CD14-positive monocyte (primary cell): ENCODE measurements at regions not wholly inside any gene's neighbourhood (a gene's known extent, or its start where the extent isn't known, plus 50 kb on each side); places are given as distances from the start of the nearest gene placed in this dataset.

Experiments used
- DNase-seq, 3 donors: peaks; one replicate each; pipeline ENCODE4 v3.0.0-alpha.2; 2011 to 2022
- H2AFZ ChIP-seq: 2 replicates; pipeline ENCODE4 v1.6.0; 2012; ENCODE audit warnings: mild to moderate bottlenecking, low read depth, low read length, inconsistent platforms; ENCODE audit not compliant: insufficient read depth, poor library complexity, severe bottlenecking
- H3K27ac ChIP-seq, 2 donors: 1 replicate in 1 of 2; 2 replicates in 1 of 2; pipeline ENCODE4 v1.5.1; 2012 to 2013; ENCODE audit warnings: low read length in 2 of 2, control low read depth in 1 of 2, inconsistent platforms in 1 of 2, low read depth in 1 of 2, mild to moderate bottlenecking in 1 of 2
- H3K27me3 ChIP-seq, 2 donors: one replicate each; pipeline versions ENCODE4 v1.6.0 to v1.6.1; 2011 to 2013; ENCODE audit warnings: low read length in 2 of 2; ENCODE audit not compliant: control insufficient read depth in 2 of 2, insufficient read depth in 2 of 2
- H3K36me3 ChIP-seq, 2 donors: replicated peaks in 1 of 2; 1 replicate in 1 of 2; 2 replicates in 1 of 2; pipeline versions ENCODE4 v1.5.1 to v1.6.1; 2012 to 2013; ENCODE audit warnings: low read length in 2 of 2, control low read depth in 1 of 2, inconsistent platforms in 1 of 2, mild to moderate bottlenecking in 1 of 2; ENCODE audit not compliant: insufficient read depth in 2 of 2, control insufficient read depth in 1 of 2
- H3K4me1 ChIP-seq, 2 donors: 1 replicate in 1 of 2; 2 replicates in 1 of 2; pipeline versions ENCODE4 v1.5.1 to v1.6.1; 2012 to 2013; ENCODE audit warnings: low read length in 2 of 2, control low read depth in 1 of 2, inconsistent platforms in 1 of 2, mild to moderate bottlenecking in 1 of 2, moderate library complexity in 1 of 2; ENCODE audit not compliant: insufficient read depth in 2 of 2, control insufficient read depth in 1 of 2
- H3K4me2 ChIP-seq: replicated peaks from 2 replicates; pipeline ENCODE3; 2012; ENCODE audit warnings: low read length, moderate library complexity, mild to moderate bottlenecking; ENCODE audit not compliant: poor library complexity, severe bottlenecking; ENCODE audit errors: extremely low read depth
- H3K4me3 ChIP-seq, 3 experiments: fragments of 200-600 bp in 1 of 3; sonication (generic) in 1 of 3; replicated peaks in 1 of 3; 1 replicate in 2 of 3; 2 replicates in 1 of 3; pipeline ENCODE4 v1.5.1; 2011 to 2013; ENCODE audit warnings: low read length in 3 of 3, mild to moderate bottlenecking in 3 of 3, control low read depth in 2 of 3, low read depth in 2 of 3, inconsistent platforms in 1 of 3, moderate library complexity in 1 of 3
- H3K79me2 ChIP-seq: 2 replicates; pipeline ENCODE4 v1.6.0; 2012; ENCODE audit warnings: mild to moderate bottlenecking, control low read depth, inconsistent platforms, low read length, moderate library complexity; ENCODE audit not compliant: insufficient read depth
- H3K9ac ChIP-seq: 2 replicates; pipeline ENCODE4 v1.6.0; 2017; ENCODE audit warnings: low read length, mild to moderate bottlenecking; ENCODE audit not compliant: insufficient read depth, poor library complexity, severe bottlenecking
- H3K9me3 ChIP-seq, 2 donors: replicated peaks in 1 of 2; 1 replicate in 1 of 2; 2 replicates in 1 of 2; pipeline versions ENCODE4 v1.5.1 to v1.6.1; 2012 to 2013; ENCODE audit warnings: low read length in 2 of 2, control low read depth in 1 of 2; ENCODE audit not compliant: control insufficient read depth in 1 of 2, insufficient read depth in 1 of 2
- H4K20me1 ChIP-seq: 2 replicates; pipeline ENCODE4 v1.6.0; 2012; ENCODE audit warnings: mild to moderate bottlenecking, low read length, control low read depth, moderate library complexity; ENCODE audit not compliant: insufficient read depth
- H3K27ac Mint-ChIP-seq, 7 donors: one replicate each; pipeline ENCODE4 v1.8.0; 2020; ENCODE audit warnings: mild to moderate bottlenecking in 7 of 7, mixed read lengths in 7 of 7, moderate library complexity in 6 of 7, inconsistent platforms in 2 of 7
- H3K27me3 Mint-ChIP-seq, 3 donors: one replicate each; pipeline ENCODE4 v1.8.0; 2021 to 2022; ENCODE audit warnings: low read depth in 3 of 3, mild to moderate bottlenecking in 3 of 3, mixed read lengths in 3 of 3, moderate library complexity in 3 of 3, inconsistent platforms in 1 of 3
- H3K36me3 Mint-ChIP-seq, 2 donors: one replicate each; pipeline ENCODE4 v1.8.0; 2020; ENCODE audit warnings: mixed read lengths in 2 of 2, inconsistent platforms in 1 of 2, mild to moderate bottlenecking in 1 of 2
- H3K4me1 Mint-ChIP-seq: one replicate; pipeline ENCODE4 v1.8.0; 2020; ENCODE audit warnings: mild to moderate bottlenecking, mixed read lengths
- H3K4me3 Mint-ChIP-seq, 2 donors: one replicate each; pipeline ENCODE4 v1.8.0; 2020; ENCODE audit warnings: mild to moderate bottlenecking in 2 of 2, mixed read lengths in 2 of 2, moderate library complexity in 1 of 2
- H3K9me3 Mint-ChIP-seq, 7 donors: one replicate each; pipeline ENCODE4 v1.8.0; 2020 to 2022; ENCODE audit warnings: mixed read lengths in 7 of 7, mild to moderate bottlenecking in 6 of 7, moderate library complexity in 6 of 7, inconsistent platforms in 2 of 7
- CTCF ChIP-seq: fragments of 200-600 bp; IDR thresholded peaks from one replicate; pipeline ENCODE4 v1.8.0; 2022; ENCODE audit warnings: antibody characterized with exemption, mild to moderate bottlenecking
- WGBS: methylation state at CpG from one replicate; pipeline ENCODE4 v1.1.5; 2013; ENCODE audit warnings: missing lambda C conversion rate; ENCODE audit not compliant: insufficient coverage; 5-methylcytosine and 5-hydroxymethylcytosine counted together
- intact Hi-C, 2 donors: fragments of 100-400 bp; cut with micrococcal nuclease; formaldehyde crosslinking; loops; one replicate each; pipeline versions ENCODE4 v1.15.0 to v1.15.1; 2023

- Histone ChIP-seq H3K4me2 (no peak overlapping the region), H3K27ac (no peak overlapping the region), H3K9me3 (no peaks in the 10 kb centered on the region), H3K79me2 (no peaks in the 10 kb centered on the region), H3K9ac (no peak overlapping the region), H3K27me3 (no peaks in the 10 kb centered on the region), H3K36me3 (no peaks in the 10 kb centered on the region), H4K20me1 (no peaks in the 10 kb centered on the region), H3K4me1 (no peaks in the 10 kb centered on the region), H2AFZ (no peak overlapping the region), H3K4me3 (no peak overlapping the region)
- no peaks in the 10 kb centered on the region for H3K36me3 Mint-ChIP-seq
- TF ChIP-seq CTCF = no peak
- intact Hi-C loops = no loop called here
- no peaks in the 10 kb centered on the region for H3K4me1 Mint-ChIP-seq
- H3K9me3 Mint-ChIP-seq = peaks cover 0 to 3% (median 0%) of the 10 kb centered on the region in 7 donors
- H3K27ac Mint-ChIP-seq = no peak overlapping the region
- DNase-seq = no peak
- no CpG with 5 or more reads among the region's 2 CpGs for WGBS
- peaks cover 0 to 3% (median 0%) of the 10 kb centered on the region in 3 donors for H3K27me3 Mint-ChIP-seq
- H3K4me3 Mint-ChIP-seq = no peak overlapping the region
Measured at GRCh38 chr13:79663435-79663834, 182.5 kb downstream of the NDFIP2 start.

GRCh38 chr13:79662882-79663281 lies 181.9 kb downstream of the NDFIP2 start:
- Mint-ChIP-seq H3K36me3 (no peaks in the 10 kb centered on the region), H3K9me3 (peaks cover 0 to 3% (median 0%) of the 10 kb centered on the region in 7 donors), H3K4me1 (no peaks in the 10 kb centered on the region), H3K27ac (no peak overlapping the region), H3K4me3 (no peak overlapping the region), H3K27me3 (peaks cover 0 to 3% (median 0%) of the 10 kb centered on the region in 3 donors)
- TF ChIP-seq CTCF = no peak
- DNase-seq = no peak
- H3K9me3 ChIP-seq = no peaks in the 10 kb centered on the region
- no peaks in the 10 kb centered on the region for H4K20me1 ChIP-seq
- H2AFZ ChIP-seq = no peak overlapping the region
- no CpG with 5 or more reads among the region's 3 CpGs for WGBS
- no peaks in the 10 kb centered on the region for H3K27me3 ChIP-seq
- no peak overlapping the region for H3K9ac ChIP-seq
- intact Hi-C loops = no loop called here
- H3K4me1 ChIP-seq = no peaks in the 10 kb centered on the region
- H3K36me3 ChIP-seq = no peaks in the 10 kb centered on the region
- H3K4me2 ChIP-seq = no peak overlapping the region
- no peak overlapping the region for H3K4me3 ChIP-seq
- H3K27ac ChIP-seq = no peak overlapping the region
- H3K79me2 ChIP-seq = no peaks in the 10 kb centered on the region
